Motor neuron (in vitro differentiated cells): ENCODE measurements at regions not wholly inside any gene's neighbourhood (a gene's known extent, or its start where the extent isn't known, plus 50 kb on each side); places are given as distances from the start of the nearest gene placed in this dataset.

Source experiments
- ATAC-seq, 8 experiments: fragments of 200-7000 bp; cut with Tn5 transposase; replicated peaks in 6 of 8; 2 replicates each; pipeline ENCODE4 v1.8.0; 2021; ENCODE audit warnings: mild to moderate bottlenecking in 8 of 8, moderate library complexity in 8 of 8
- H3K27ac ChIP-seq, 2 donors: fragments of 250-450 bp; sonication (Bioruptor Pico); 2 replicates each; pipeline ENCODE4 v1.9.0; 2021; ENCODE audit warnings: antibody characterized with exemption in 2 of 2, mild to moderate bottlenecking in 2 of 2, moderate library complexity in 1 of 2
- H3K4me1 ChIP-seq, 2 donors: fragments of 250-450 bp; sonication (Bioruptor Pico); replicated peaks in 1 of 2; 2 replicates each; pipeline ENCODE4 v1.6.1; 2021; ENCODE audit warnings: antibody characterized with exemption in 2 of 2, mild to moderate bottlenecking in 2 of 2, moderate library complexity in 1 of 2
- H3K4me3 ChIP-seq, 5 donors: fragments of 250-450 bp; sonication (Bioruptor Pico); 2 replicates each; pipeline ENCODE4 v1.9.0; 2021; ENCODE audit warnings: antibody characterized with exemption in 5 of 5, mild to moderate bottlenecking in 5 of 5, moderate library complexity in 4 of 5
- WGBS, 10 experiments: fragments of 450-650 bp; shearing (Covaris generic); methylation state at CpG; one replicate each; pipeline ENCODE4 v1.0.0; 2022; 5-methylcytosine and 5-hydroxymethylcytosine counted together
- in situ Hi-C, 9 experiments: fragments of 400-800 bp; cut with MboI; loops; one replicate each; pipeline ENCODE4 v1.15.0; 2021; ENCODE audit warnings: low sequenced_read_pairs in 9 of 9, low pct_unique_long_range_greater_than_20kb in 2 of 9; ENCODE audit not compliant: unreplicated experiment in 9 of 9

DNA sequence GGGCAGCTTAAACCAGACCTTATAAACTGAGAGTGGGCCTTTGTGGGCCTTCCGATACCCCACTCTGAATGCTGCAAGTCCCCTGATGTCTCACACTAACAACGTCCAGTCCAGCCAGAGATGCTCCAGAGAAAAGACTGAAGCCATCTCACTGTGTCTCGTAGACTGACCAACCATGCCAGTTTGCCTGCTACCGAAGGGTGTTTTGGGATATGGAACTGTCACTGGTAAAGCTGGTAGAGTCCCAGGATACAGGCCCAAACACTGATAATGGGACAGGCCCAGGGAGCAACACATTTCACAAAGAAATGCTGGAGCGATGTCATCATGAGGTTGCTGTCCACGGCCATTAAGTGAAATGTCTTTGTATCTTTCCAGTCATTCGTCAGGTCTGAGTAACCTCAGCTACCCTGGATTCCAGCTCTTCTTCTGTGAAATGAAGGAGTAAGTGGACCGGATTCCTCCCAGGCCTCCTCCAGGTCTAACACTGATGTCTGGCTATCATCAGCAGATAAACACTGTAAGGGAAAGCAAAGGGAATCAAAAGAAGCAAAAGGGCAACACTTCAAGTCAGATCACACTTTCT, 81.6 kb downstream of the SLC5A7 start:
- peaks cover 9 to 27% of the 10 kb centered on the region in 2 donors for H3K4me1 ChIP-seq
- no peak overlapping the region for H3K4me3 ChIP-seq
- 18 to 100% (median 76%) methylated on average over 1 to 7 of the region's 8 CpGs for WGBS, 10 experiments
- in situ Hi-C loops: no loop called here
- H3K27ac ChIP-seq: peak overlapping the region; percentile 16 to 44
- ATAC-seq: peak in 5 of 8 experiments; percentile 48 to 83 (median 62)

GRCh38 chr2:108069515-108070310, 83.4 kb downstream of the SLC5A7 start:
- WGBS, 10 experiments: 32 to 94% (median 81%) methylated on average over 2 to 8 of the region's 8 CpGs; no CpG with 5 or more reads in 1 of the 10 experiments
- ATAC-seq: no peak
- in situ Hi-C loops: no loop called here
- no peak overlapping the region for H3K4me3 ChIP-seq
- H3K4me1 ChIP-seq: peaks cover 24 to 43% of the 10 kb centered on the region in 2 donors
- no peak overlapping the region for H3K27ac ChIP-seq

DNA sequence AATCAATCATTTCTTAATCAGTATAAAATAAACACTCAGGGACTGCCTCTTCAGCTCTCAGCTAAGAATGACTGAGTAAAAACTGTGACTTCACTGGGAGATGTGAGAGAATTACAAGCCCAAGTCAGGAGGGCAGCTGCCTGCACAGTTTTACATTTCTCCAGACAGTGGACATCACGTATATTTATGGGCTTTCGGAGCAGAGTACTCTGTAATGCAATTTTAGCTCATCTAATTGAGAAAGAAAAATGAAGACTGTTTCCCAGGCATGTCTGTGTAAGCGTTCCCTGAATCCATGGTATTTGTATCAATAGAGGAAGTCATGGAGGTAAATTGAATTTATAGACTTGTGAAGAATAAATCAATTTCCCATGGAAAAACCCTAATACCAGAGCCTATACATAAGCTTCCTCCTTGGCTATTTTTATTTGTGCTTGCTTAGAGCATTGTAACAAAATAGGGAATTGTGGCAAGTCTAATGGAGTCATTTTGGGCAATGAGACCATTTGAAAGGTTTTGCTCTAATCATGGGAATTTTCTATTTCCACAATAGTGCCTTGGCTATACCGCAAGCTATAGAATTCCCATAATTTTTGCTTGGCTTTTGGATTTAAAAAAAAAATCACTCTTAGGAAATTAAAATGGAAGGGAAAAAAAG, 87.2 kb downstream of the SLC5A7 start:
- H3K4me3 ChIP-seq: no peak overlapping the region
- in situ Hi-C loops: no loop called here
- peak in 5 of 8 experiments; percentile 84 to 92 (median 89) for ATAC-seq
- H3K27ac ChIP-seq: peak overlapping the region in 1 of 2 donors; percentile 27
- 29 to 100% (median 48%) methylated on average over 1 to 4 of the region's 4 CpGs; no CpG with 5 or more reads in 1 of the 10 experiments for WGBS, 10 experiments
- H3K4me1 ChIP-seq: peaks cover 30 to 58% of the 10 kb centered on the region in 2 donors

- in situ Hi-C loops: no loop called here
- Histone ChIP-seq H3K4me3 (no peak overlapping the region), H3K27ac (no peak overlapping the region), H3K4me1 (peaks cover 30 to 57% of the 10 kb centered on the region in 2 donors)
- ATAC-seq: peak in 2 of 8 experiments; percentile 9 to 23
- 34 to 100% (median 83%) methylated on average over 1 to 4 of the region's 4 CpGs; no CpG with 5 or more reads in 5 of the 10 experiments for WGBS, 10 experiments
Measured at GRCh38 chr2:108074150-108074549, 87.8 kb downstream of the SLC5A7 start.

- in situ Hi-C loops: no loop called here
- no peak overlapping the region for H3K4me3 ChIP-seq
- no peak overlapping the region for H3K27ac ChIP-seq
- 0 to 100% (median 43%) methylated on average over 1 to 4 of the region's 5 CpGs; no CpG with 5 or more reads in 4 of the 10 experiments for WGBS, 10 experiments
- ATAC-seq: peak in 2 of 8 experiments; percentile 32 to 72
- peaks cover 30 to 55% of the 10 kb centered on the region in 2 donors for H3K4me1 ChIP-seq
Measured at GRCh38 chr2:108074946-108075345, 88.6 kb downstream of the SLC5A7 start.

DNA sequence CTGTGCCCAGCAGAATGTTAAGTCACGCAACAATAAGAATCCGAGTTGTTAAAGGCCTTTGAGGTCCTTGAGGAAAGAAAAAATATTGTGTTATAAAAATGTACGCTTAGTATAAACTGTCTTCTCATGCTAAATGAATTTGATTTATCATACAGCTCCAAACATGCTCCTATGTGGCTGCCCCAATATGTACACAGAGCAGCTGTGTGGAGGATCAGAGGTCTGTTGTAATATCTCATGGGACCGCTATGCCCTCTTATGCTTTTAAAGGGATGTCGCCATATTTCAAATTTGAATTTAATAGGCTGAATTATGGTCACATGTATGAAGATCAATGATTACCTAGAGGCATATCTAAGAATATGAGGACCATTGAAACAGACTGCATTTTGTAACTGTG, 90.2 kb downstream of the SLC5A7 start:
- H3K4me3 ChIP-seq: no peak overlapping the region
- WGBS, 10 experiments: 9 to 80% (median 63%) methylated on average over 1 to 5 of the region's 5 CpGs
- H3K27ac ChIP-seq: peak overlapping the region in 1 of 2 donors; percentile 5
- in situ Hi-C loops: no loop called here
- peak in 5 of 8 experiments; percentile 60 to 84 (median 72) for ATAC-seq
- peaks cover 30 to 52% of the 10 kb centered on the region in 2 donors for H3K4me1 ChIP-seq

- in situ Hi-C loops: no loop called here
- no peak for ATAC-seq
- Histone ChIP-seq H3K27ac (no peak overlapping the region), H3K4me3 (no peak overlapping the region), H3K4me1 (peaks cover 15 to 31% of the 10 kb centered on the region in 2 donors)
Measured at GRCh38 chr2:108079736-108080135, 93.4 kb downstream of the SLC5A7 start.

DNA sequence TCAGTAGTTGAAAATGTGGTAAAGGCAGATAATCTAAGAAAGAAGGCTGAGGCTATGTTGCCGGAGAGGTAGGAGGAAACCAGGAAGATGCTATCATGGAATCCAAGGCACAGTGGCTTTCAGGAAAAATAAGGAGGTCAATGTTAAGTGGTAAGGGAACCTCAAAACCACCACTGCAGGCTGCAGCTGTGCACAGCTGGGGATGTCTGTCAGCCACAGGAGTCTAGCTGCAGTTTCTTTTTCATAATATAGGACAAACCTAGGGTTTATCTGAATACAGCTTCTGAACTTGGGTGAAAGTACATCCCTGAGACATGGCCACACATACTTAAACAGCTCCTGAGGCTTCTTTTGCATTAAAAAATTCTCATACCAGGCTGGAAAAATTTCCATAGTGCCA, 93.9 kb downstream of the SLC5A7 start:
- ATAC-seq: no peak
- Histone ChIP-seq H3K27ac (no peak overlapping the region), H3K4me3 (no peak overlapping the region), H3K4me1 (peaks cover 15 to 27% of the 10 kb centered on the region in 2 donors)
- 17 to 100% (median 86%) methylated on average over 1 of the region's 1 CpG; no CpG with 5 or more reads in 4 of the 10 experiments for WGBS, 10 experiments
- in situ Hi-C loops: no loop called here

DNA sequence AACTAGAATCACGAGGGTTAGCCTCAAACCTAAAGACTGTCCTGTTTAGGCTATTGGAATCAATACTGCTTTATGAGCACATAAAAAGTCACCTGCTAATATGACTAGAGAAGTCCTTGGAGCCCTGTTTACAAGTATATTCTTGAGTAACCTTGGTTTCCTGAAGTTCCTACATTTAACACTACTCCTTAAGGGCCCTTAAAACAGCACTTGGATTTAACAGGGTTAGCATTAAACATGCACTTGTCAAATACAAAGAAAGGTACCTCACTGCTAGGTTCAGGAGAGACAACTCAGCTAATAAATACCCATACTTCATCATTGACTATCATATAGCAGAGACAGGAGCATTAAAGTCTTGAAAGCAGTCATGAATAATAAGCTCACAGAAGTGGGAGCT, 96.7 kb downstream of the SLC5A7 start:
- no peak for ATAC-seq
- Histone ChIP-seq H3K27ac (no peak overlapping the region), H3K4me3 (no peak overlapping the region), H3K4me1 (peaks cover under 1 to 3% of the 10 kb centered on the region in 2 donors)
- in situ Hi-C loops: no loop called here
- WGBS, 10 experiments: 43 to 100% (median 88%) methylated on average over 1 of the region's 1 CpG; no CpG with 5 or more reads in 5 of the 10 experiments

GRCh38 chr2:108084311-108084710, 98.0 kb downstream of the SLC5A7 start:
- Histone ChIP-seq H3K4me1 (no peaks in the 10 kb centered on the region), H3K4me3 (no peak overlapping the region), H3K27ac (no peak overlapping the region)
- WGBS, 10 experiments: 0 to 100% (median 86%) methylated on average over 2 to 3 of the region's 3 CpGs; no CpG with 5 or more reads in 1 of the 10 experiments
- in situ Hi-C loops: no loop called here
- ATAC-seq: no peak

DNA sequence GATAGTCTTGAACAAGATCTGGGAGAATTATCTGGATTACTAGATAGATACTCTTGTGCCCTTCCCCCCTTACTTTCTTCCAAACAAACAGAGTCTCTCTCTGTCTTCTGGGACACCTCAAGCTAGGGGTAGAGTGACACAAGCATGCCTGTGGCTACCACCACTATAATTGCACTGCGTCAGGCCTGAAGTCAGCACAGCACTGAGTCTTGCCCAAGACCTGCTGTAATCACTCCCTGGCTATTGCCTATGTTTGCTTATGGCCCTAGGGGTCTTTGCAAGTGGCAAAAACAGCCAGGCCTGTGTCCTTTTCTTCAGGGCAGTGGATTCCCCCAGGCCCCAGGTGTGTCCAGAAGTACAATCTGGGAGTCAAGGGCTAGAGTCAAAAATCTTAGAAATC, 106.6 kb downstream of the SLC5A7 start:
- Histone ChIP-seq H3K4me1 (peaks cover 0 to 9% of the 10 kb centered on the region in 2 donors), H3K27ac (no peak overlapping the region), H3K4me3 (no peak overlapping the region)
- WGBS, 10 experiments: 14 to 100% (median 100%) methylated on average over 1 of the region's 1 CpG; no CpG with 5 or more reads in 6 of the 10 experiments
- in situ Hi-C loops: no loop called here
- ATAC-seq: no peak

DNA sequence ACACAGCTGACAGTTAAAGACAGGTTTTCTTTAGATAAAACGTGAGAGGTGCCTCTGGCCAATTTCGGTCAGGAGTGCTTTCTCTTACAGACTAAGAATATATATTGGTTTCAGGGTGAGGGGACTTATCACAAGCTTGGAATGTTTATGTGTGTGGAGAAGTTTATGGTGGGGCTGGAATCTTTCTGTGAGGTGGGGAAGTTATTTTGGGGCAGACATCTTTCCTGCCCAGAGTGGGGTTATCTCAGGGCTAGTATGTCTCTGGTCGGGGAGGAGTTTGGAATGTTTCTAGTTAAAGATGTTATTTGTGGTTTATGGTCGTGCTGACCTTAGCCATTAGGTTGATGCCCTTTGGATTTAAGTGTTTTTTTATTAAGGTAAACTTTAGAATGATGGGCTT, 115.2 kb downstream of the SLC5A7 start:
- no peak overlapping the region for H3K4me3 ChIP-seq
- 0 to 86% (median 27%) methylated on average over 1 to 4 of the region's 4 CpGs; no CpG with 5 or more reads in 2 of the 10 experiments for WGBS, 10 experiments
- in situ Hi-C loops: no loop called here
- ATAC-seq: no peak
- no peak overlapping the region for H3K27ac ChIP-seq
- peaks cover 8 to 13% of the 10 kb centered on the region in 2 donors for H3K4me1 ChIP-seq

- in situ Hi-C loops: no loop called here
- peaks cover 16 to 29% of the 10 kb centered on the region in 2 donors for H3K4me1 ChIP-seq
- H3K4me3 ChIP-seq: no peak overlapping the region
- peak in 5 of 8 experiments; percentile 89 to 99 (median 97) for ATAC-seq
- H3K27ac ChIP-seq: peak overlapping the region in 1 of 2 donors; percentile 62
- 0 to 40% (median 4%) methylated on average over 1 to 3 of the region's 3 CpGs; no CpG with 5 or more reads in 2 of the 10 experiments for WGBS, 10 experiments
Measured at GRCh38 chr2:108106731-108107130, 120.4 kb downstream of the SLC5A7 start.
